Stimulated activated CD4-positive, alpha-beta T cell treated with anti-CD3 and anti-CD28 coated beads, Interleukin-4, amount 100 ng/mL, for 48 hours (primary cell): ENCODE measurements at regions not wholly inside any gene's neighbourhood (a gene's known extent, or its start where the extent isn't known, plus 50 kb on each side); places are given as distances from the start of the nearest gene placed in this dataset.
"Not testable (repeated sequence)": the region's sequence is repeated elsewhere in the genome, so short reads cannot be mapped to it uniquely, and the experiment has no call there.

Experiments
- DNase-seq, 2 donors: peaks; one replicate each; pipeline ENCODE4 v3.0.0-alpha.2; 2020; ENCODE audit warnings: low read depth in 2 of 2

GRCh38 chr10:121268363-121268762 lies 329.9 kb downstream of the FGFR2 start:
- no peak for DNase-seq

GRCh38 chr10:121268863-121269432 lies 329.3 kb downstream of the FGFR2 start:
- DNase-seq: no peak

GRCh38 chr10:121270906-121271305 lies 327.3 kb downstream of the FGFR2 start:
- no peak for DNase-seq

GRCh38 chr10:121276046-121276445 lies 322.2 kb downstream of the FGFR2 start:
- no peak for DNase-seq

- no peak for DNase-seq
These were observed 321.4 kb downstream of the FGFR2 start for GRCh38 chr10:121276822-121277221.

- not testable (repeated sequence) for DNase-seq
These were observed 319.9 kb downstream of the FGFR2 start for GRCh38 chr10:121278386-121278785.

GRCh38 chr10:121281576-121281975 lies 316.7 kb downstream of the FGFR2 start:
- DNase-seq: no peak

- DNase-seq: no peak
These were observed 316.0 kb downstream of the FGFR2 start for GRCh38 chr10:121282264-121282663.

- no peak for DNase-seq
These were observed 315.3 kb downstream of the FGFR2 start for GRCh38 chr10:121282797-121283515.

- DNase-seq: no peak
These were observed 313.3 kb downstream of the FGFR2 start for GRCh38 chr10:121284936-121285335.

- no peak for DNase-seq
These were observed 312.6 kb downstream of the FGFR2 start for GRCh38 chr10:121285406-121286196.

GRCh38 chr10:121288011-121288410 lies 310.2 kb downstream of the FGFR2 start:
- DNase-seq: no peak

GRCh38 chr10:121288864-121289661 lies 309.2 kb downstream of the FGFR2 start:
- no peak for DNase-seq

GRCh38 chr10:121289800-121290199 lies 308.4 kb downstream of the FGFR2 start:
- DNase-seq: no peak

GRCh38 chr10:121290674-121291073 lies 307.6 kb downstream of the FGFR2 start:
- DNase-seq: no peak

- no peak for DNase-seq
These were observed 306.9 kb downstream of the FGFR2 start for GRCh38 chr10:121291376-121291775.

- DNase-seq: no peak
These were observed 306.4 kb downstream of the FGFR2 start for GRCh38 chr10:121291823-121292222.

GRCh38 chr10:121292321-121292720 lies 305.9 kb downstream of the FGFR2 start:
- DNase-seq: no peak

GRCh38 chr10:121293110-121293509 lies 305.1 kb downstream of the FGFR2 start:
- no peak for DNase-seq

GRCh38 chr10:121294630-121295029 lies 303.6 kb downstream of the FGFR2 start:
- DNase-seq: no peak

GRCh38 chr10:121296378-121296777 lies 301.9 kb downstream of the FGFR2 start:
- no peak for DNase-seq
